Progenitor cell of endocrine pancreas (in vitro differentiated cells): ENCODE measurements at regions not wholly inside any gene's neighbourhood (a gene's known extent, or its start where the extent isn't known, plus 50 kb on each side); places are given as distances from the start of the nearest gene placed in this dataset.

Experiments
- DNase-seq: peaks from one replicate; pipeline ENCODE4 v3.0.0; 2021; ENCODE audit warnings: low spot score; ENCODE audit not compliant: unreplicated experiment
- H3K27ac Mint-ChIP-seq: 2 replicates; pipeline ENCODE4 v1.8.0; 2021; ENCODE audit warnings: mild to moderate bottlenecking, moderate library complexity, mixed read lengths
- H3K27me3 Mint-ChIP-seq: 2 replicates; pipeline ENCODE4 v1.8.0; 2021; ENCODE audit warnings: mixed read lengths
- H3K36me3 Mint-ChIP-seq: 2 replicates; pipeline ENCODE4 v1.8.0; 2022; ENCODE audit warnings: mixed read lengths; ENCODE audit not compliant: insufficient read depth
- H3K4me1 Mint-ChIP-seq: 2 replicates; pipeline ENCODE4 v1.8.0; 2021; ENCODE audit warnings: low read depth, mixed read lengths
- H3K4me3 Mint-ChIP-seq: 2 replicates; pipeline ENCODE4 v1.8.0; 2021; ENCODE audit warnings: low read depth, mild to moderate bottlenecking, moderate library complexity, mixed read lengths
- H3K9me3 Mint-ChIP-seq: 2 replicates; pipeline ENCODE4 v1.8.0; 2021; ENCODE audit warnings: low read depth, mixed read lengths
- CTCF ChIP-seq: fragments of 200-600 bp; sonication (generic); IDR thresholded peaks from one replicate; pipeline ENCODE4 v1.5.0; 2021; ENCODE audit warnings: antibody characterized with exemption, mild to moderate bottlenecking; ENCODE audit not compliant: unreplicated experiment

- Mint-ChIP-seq H3K27me3 (no peaks in the 10 kb centered on the region), H3K4me3 (no peak overlapping the region), H3K27ac (no peak overlapping the region), H3K36me3 (no peaks in the 10 kb centered on the region), H3K9me3 (no peaks in the 10 kb centered on the region), H3K4me1 (no peaks in the 10 kb centered on the region)
- no peak for DNase-seq
- no peak for TF ChIP-seq CTCF
These were observed 101.8 kb downstream of the NUFIP1 start for GRCh38 chr13:44887515-44887914.

- H3K4me1 Mint-ChIP-seq: no peaks in the 10 kb centered on the region
- no peak overlapping the region for H3K27ac Mint-ChIP-seq
These were observed 105.1 kb downstream of the NUFIP1 start for GRCh38 chr13:44884076-44884729.

GRCh38 chr13:44879452-44880058 lies 109.7 kb downstream of the NUFIP1 start:
- Mint-ChIP-seq H3K4me3 (no peak overlapping the region), H3K36me3 (no peaks in the 10 kb centered on the region), H3K9me3 (peaks cover 6% of the 10 kb centered on the region), H3K4me1 (peaks cover 2% of the 10 kb centered on the region), H3K27me3 (no peaks in the 10 kb centered on the region), H3K27ac (no peak overlapping the region)
- no peak for DNase-seq
- peak; percentile 43 for TF ChIP-seq CTCF

More at GRCh38 chr13:44884076-44884729, 105.1 kb downstream of the NUFIP1 start:
- no peaks in the 10 kb centered on the region for H3K27me3 Mint-ChIP-seq
- no peak for TF ChIP-seq CTCF
- H3K36me3 Mint-ChIP-seq: no peaks in the 10 kb centered on the region
- no peak for DNase-seq
- no peak overlapping the region for H3K4me3 Mint-ChIP-seq
- H3K9me3 Mint-ChIP-seq: no peaks in the 10 kb centered on the region

GRCh38 chr13:44876782-44877324 lies 112.4 kb downstream of the NUFIP1 start:
- H3K27ac Mint-ChIP-seq: peak overlapping the region; percentile 17
- H3K4me1 Mint-ChIP-seq: peaks cover 2% of the 10 kb centered on the region
- TF ChIP-seq CTCF: peak; percentile 47
- no peak overlapping the region for H3K4me3 Mint-ChIP-seq
- H3K9me3 Mint-ChIP-seq: peaks cover 6% of the 10 kb centered on the region
- DNase-seq: no peak
- H3K27me3 Mint-ChIP-seq: no peaks in the 10 kb centered on the region
- H3K36me3 Mint-ChIP-seq: no peaks in the 10 kb centered on the region

- Mint-ChIP-seq H3K27me3 (no peaks in the 10 kb centered on the region), H3K27ac (no peak overlapping the region), H3K4me1 (peaks cover 4% of the 10 kb centered on the region), H3K9me3 (peaks cover 6% of the 10 kb centered on the region), H3K4me3 (no peak overlapping the region), H3K36me3 (no peaks in the 10 kb centered on the region)
- no peak for DNase-seq
- TF ChIP-seq CTCF: no peak
These were observed 114.2 kb downstream of the NUFIP1 start for GRCh38 chr13:44874886-44875630.
